Lung (tissue), 11 donors: ENCODE measurements at regions not wholly inside any gene's neighbourhood (a gene's known extent, or its start where the extent isn't known, plus 50 kb on each side); places are given as distances from the start of the nearest gene placed in this dataset.

Experiments
- ATAC-seq: fragments of 200-7000 bp; cut with Tn5 transposase; one replicate; pipeline ENCODE4 v1.9.1; 2020; ENCODE audit warnings: moderate number of reproducible peaks; ENCODE audit not compliant: insufficient read depth, low FRiP score
- DNase-seq, 3 donors: peaks; one replicate each; pipeline ENCODE4 v3.0.0-alpha.2; 2013 to 2017
- H3K27ac ChIP-seq, 2 donors: one replicate each; pipeline ENCODE4 v1.5.1; 2013; ENCODE audit warnings: mild to moderate bottlenecking in 2 of 2, moderate library complexity in 2 of 2, control low read depth in 1 of 2, inconsistent platforms in 1 of 2, low read depth in 1 of 2, low read length in 1 of 2
- H3K27me3 ChIP-seq, 3 donors: one replicate each; pipeline ENCODE4 v1.5.1; 2013; ENCODE audit warnings: low read length in 2 of 3; ENCODE audit not compliant: control insufficient read depth in 3 of 3, insufficient read depth in 3 of 3
- H3K36me3 ChIP-seq, 4 donors: one replicate each; pipeline ENCODE4 v1.5.1; 2013; ENCODE audit warnings: low read length in 4 of 4, mild to moderate bottlenecking in 1 of 4, moderate library complexity in 1 of 4; ENCODE audit not compliant: control insufficient read depth in 4 of 4, insufficient read depth in 4 of 4
- H3K4me1 ChIP-seq, 5 donors: one replicate each; pipeline ENCODE4 v1.5.1; 2013; ENCODE audit warnings: low read length in 5 of 5, mild to moderate bottlenecking in 2 of 5, moderate library complexity in 1 of 5; ENCODE audit not compliant: control insufficient read depth in 5 of 5, insufficient read depth in 5 of 5
- H3K4me3 ChIP-seq: one replicate; pipeline ENCODE4 v1.5.1; 2013; ENCODE audit warnings: mild to moderate bottlenecking, control low read depth, moderate library complexity
- H3K9ac ChIP-seq, 2 donors: one replicate each; pipeline ENCODE4 v1.5.1; 2013; ENCODE audit warnings: low read length in 2 of 2, control low read depth in 1 of 2; ENCODE audit not compliant: insufficient read depth in 1 of 2
- H3K9me3 ChIP-seq, 4 donors: one replicate each; pipeline ENCODE4 v1.5.1; 2013; ENCODE audit warnings: low read length in 3 of 4, mild to moderate bottlenecking in 1 of 4, moderate library complexity in 1 of 4; ENCODE audit not compliant: control insufficient read depth in 4 of 4, insufficient read depth in 3 of 4
- CTCF ChIP-seq: IDR thresholded peaks from 2 replicates; pipeline ENCODE4 v1.5.1; 2012; ENCODE audit warnings: mild to moderate bottlenecking; ENCODE audit errors: control extremely low read depth, extremely low read depth
- WGBS, 2 donors: extraction: QIAGEN DNeasy Blood & Tissue Kit; methylation state at CpG; one replicate each; pipeline ENCODE4 v1.1.7; 2013; 5-methylcytosine and 5-hydroxymethylcytosine counted together
- donor health status: control.
- donor health status: control.
- donor health status: Bipolar disorder and iron deficiency.
- donor health status: healthy.
- donor health status: DM: yes; HTN: yes; CAD: no.

GRCh38 chr6:67667637-67668422 is 967.3 kb upstream of the ADGRB3 start:
- no peaks in the 10 kb centered on the region for H3K27me3 ChIP-seq
- TF ChIP-seq CTCF, result no peak
- no peak overlapping the region for H3K27ac ChIP-seq
- H3K4me1 ChIP-seq, result no peaks in the 10 kb centered on the region
- DNase-seq, result no peak
- H3K9ac ChIP-seq, result no peak overlapping the region
- H3K4me3 ChIP-seq, result no peak overlapping the region
- no peak for ATAC-seq
- no peaks in the 10 kb centered on the region for H3K36me3 ChIP-seq
- 76 to 87% methylated on average over 2 of the region's 2 CpGs for WGBS, 2 donors
- peaks cover 0 to 4% (median 1%) of the 10 kb centered on the region in 4 donors for H3K9me3 ChIP-seq

GRCh38 chr6:67666177-67666964 is 968.7 kb upstream of the ADGRB3 start:
- no peak overlapping the region for H3K27ac ChIP-seq
- TF ChIP-seq CTCF, result no peak
- no peaks in the 10 kb centered on the region for H3K4me1 ChIP-seq
- H3K9ac ChIP-seq, result no peak overlapping the region
- ATAC-seq, result no peak
- peaks cover 0 to 4% (median 2%) of the 10 kb centered on the region in 4 donors for H3K9me3 ChIP-seq
- no peaks in the 10 kb centered on the region for H3K27me3 ChIP-seq
- H3K4me3 ChIP-seq, result no peak overlapping the region
- 71 to 75% methylated on average over 4 of the region's 4 CpGs for WGBS, 2 donors
- DNase-seq, result no peak
- no peaks in the 10 kb centered on the region for H3K36me3 ChIP-seq

GRCh38 chr6:67664942-67665341 is 970.1 kb upstream of the ADGRB3 start:
- ATAC-seq (no peak), DNase-seq (no peak)
- no peak for TF ChIP-seq CTCF
- Histone ChIP-seq H3K27me3 (no peaks in the 10 kb centered on the region), H3K9ac (no peak overlapping the region), H3K4me3 (no peak overlapping the region), H3K9me3 (peaks cover 0 to 5% (median 2%) of the 10 kb centered on the region in 4 donors), H3K36me3 (no peaks in the 10 kb centered on the region), H3K27ac (no peak overlapping the region), H3K4me1 (no peaks in the 10 kb centered on the region)
- 84 to 89% methylated on average over 5 of the region's 5 CpGs for WGBS, 2 donors
